Ecto neural progenitor cell (in vitro differentiated cells): ENCODE measurements at regions not wholly inside any gene's neighbourhood (a gene's known extent, or its start where the extent isn't known, plus 50 kb on each side); places are given as distances from the start of the nearest gene placed in this dataset.
"Not testable (repeated sequence)": the region's sequence is repeated elsewhere in the genome, so short reads cannot be mapped to it uniquely, and the experiment has no call there.

Source experiments
- DNase-seq: peaks from one replicate; pipeline ENCODE4 v3.0.0-alpha.2; 2018; ENCODE audit warnings: low spot score

GRCh38 chr2:172287605-172288315 lies 139.6 kb upstream of the ITGA6 start:
- DNase-seq: no peak

GRCh38 chr2:172288603-172289002 lies 138.8 kb upstream of the ITGA6 start:
- DNase-seq: no peak

GRCh38 chr2:172293952-172294351 lies 133.4 kb upstream of the ITGA6 start:
- DNase-seq: no peak

- DNase-seq: no peak
These were observed 132.4 kb upstream of the ITGA6 start for GRCh38 chr2:172294983-172295382.

GRCh38 chr2:172295677-172296076 lies 131.7 kb upstream of the ITGA6 start:
- DNase-seq: no peak

- no peak for DNase-seq
These were observed 130.9 kb upstream of the ITGA6 start for GRCh38 chr2:172296267-172297046.

GRCh38 chr2:172297531-172297930 lies 129.9 kb upstream of the ITGA6 start:
- no peak for DNase-seq

- DNase-seq: no peak
These were observed 129.4 kb upstream of the ITGA6 start for GRCh38 chr2:172297950-172298349.

- DNase-seq: no peak
These were observed 127.6 kb upstream of the ITGA6 start for GRCh38 chr2:172299741-172300140.

- DNase-seq: no peak
These were observed 126.5 kb upstream of the ITGA6 start for GRCh38 chr2:172300851-172301250.

GRCh38 chr2:172305066-172305465 lies 122.3 kb upstream of the ITGA6 start:
- DNase-seq: no peak

GRCh38 chr2:172307800-172308199 lies 119.6 kb upstream of the ITGA6 start:
- DNase-seq: no peak

- DNase-seq: no peak
These were observed 119.0 kb upstream of the ITGA6 start for GRCh38 chr2:172308253-172308935.

GRCh38 chr2:172311921-172312345 lies 115.5 kb upstream of the ITGA6 start:
- DNase-seq: no peak

GRCh38 chr2:172313715-172314341 lies 113.6 kb upstream of the ITGA6 start:
- no peak for DNase-seq

GRCh38 chr2:172315070-172315469 lies 112.3 kb upstream of the ITGA6 start:
- not testable (repeated sequence) for DNase-seq

- no peak for DNase-seq
These were observed 105.3 kb upstream of the ITGA6 start for GRCh38 chr2:172322049-172322448.

GRCh38 chr2:172323256-172323655 lies 104.1 kb upstream of the ITGA6 start:
- no peak for DNase-seq

- DNase-seq: no peak
These were observed 103.4 kb upstream of the ITGA6 start for GRCh38 chr2:172323861-172324597.

GRCh38 chr2:172326211-172326509 lies 101.2 kb upstream of the ITGA6 start:
- DNase-seq: no peak

GRCh38 chr2:172328103-172328841 lies 99.1 kb upstream of the ITGA6 start:
- DNase-seq: no peak
